ENCODE measurements at regions not wholly inside any gene's neighbourhood (a gene's known extent, or its start where the extent isn't known, plus 50 kb on each side); places are given as distances from the start of the nearest gene placed in this dataset.

GRCh38 chr1:208537198-208537597, 293.0 kb upstream of the PLXNA2 start:
- TF ChIP-seq POLR2A (IDR thresholded peaks at IDR 0.05; ENCODE audit: low read depth, low read length) (no peak), POLR2AphosphoS5 (IDR thresholded peaks at IDR 0.05; ENCODE audit: low read depth, low read length) (no peak)

All from GM12892 (cell line).